ENCODE measurements at regions not wholly inside any gene's neighbourhood (a gene's known extent, or its start where the extent isn't known, plus 50 kb on each side); places are given as distances from the start of the nearest gene placed in this dataset.

GRCh38 chr5:5587474-5587873, 165.0 kb downstream of the ICE1 start:
- no peak for TF ChIP-seq CTCF (IDR thresholded peaks at IDR 0.05; ENCODE audit: control insufficient read depth, extremely low read depth, insufficient read depth)
- no peak for DNase-seq (ENCODE audit: low read depth)
- no peak overlapping the region for H3K4me3 ChIP-seq (ENCODE audit: low read depth, low read length)

- TF ChIP-seq CTCF (IDR thresholded peaks at IDR 0.05; ENCODE audit: control insufficient read depth, extremely low read depth, insufficient read depth): no peak
- no peak overlapping the region for H3K4me3 ChIP-seq (ENCODE audit: low read depth, low read length)
Observed at GRCh38 chr5:5586721-5587120, 164.2 kb downstream of the ICE1 start.

GRCh38 chr5:5585751-5586341, 163.4 kb downstream of the ICE1 start:
- TF ChIP-seq CTCF (IDR thresholded peaks at IDR 0.05; ENCODE audit: control insufficient read depth, extremely low read depth, insufficient read depth): no peak
- no peak overlapping the region for H3K4me3 ChIP-seq (ENCODE audit: low read depth, low read length)
- no peak for DNase-seq (ENCODE audit: low read depth)

More at GRCh38 chr5:5586721-5587120, 164.2 kb downstream of the ICE1 start:
- DNase-seq (ENCODE audit: low read depth): no peak

- TF ChIP-seq CTCF (IDR thresholded peaks at IDR 0.05; ENCODE audit: control insufficient read depth, extremely low read depth, insufficient read depth): no peak
- no peak overlapping the region for H3K4me3 ChIP-seq (ENCODE audit: low read depth, low read length)
- DNase-seq (ENCODE audit: low read depth): no peak
Observed at GRCh38 chr5:5584751-5585150, 162.3 kb downstream of the ICE1 start.

GRCh38 chr5:5584236-5584745, 161.8 kb downstream of the ICE1 start:
- TF ChIP-seq CTCF (IDR thresholded peaks at IDR 0.05; ENCODE audit: control insufficient read depth, extremely low read depth, insufficient read depth): no peak
- DNase-seq (ENCODE audit: low read depth): no peak
- no peak overlapping the region for H3K4me3 ChIP-seq (ENCODE audit: low read depth, low read length)

GRCh38 chr5:5583832-5584231, 161.4 kb downstream of the ICE1 start:
- H3K4me3 ChIP-seq (ENCODE audit: low read depth, low read length): no peak overlapping the region
- TF ChIP-seq CTCF (IDR thresholded peaks at IDR 0.05; ENCODE audit: control insufficient read depth, extremely low read depth, insufficient read depth): no peak
- DNase-seq (ENCODE audit: low read depth): no peak
